GM18951 (cell line): ENCODE measurements at regions not wholly inside any gene's neighbourhood (a gene's known extent, or its start where the extent isn't known, plus 50 kb on each side); places are given as distances from the start of the nearest gene placed in this dataset.

ENCODE experiments used
- POLR2A ChIP-seq: IDR thresholded peaks from 4 replicates; pipeline ENCODE4 v1.6.1; 2011; ENCODE audit warnings: mild to moderate bottlenecking; ENCODE audit not compliant: insufficient read length, insufficient read depth; ENCODE audit errors: extremely low read depth
- in situ Hi-C: fragments of 300-500 bp; cut with MboI; formaldehyde crosslinking; loops from one replicate; pipeline ENCODE4 v1.12.0; 2022; ENCODE audit warnings: low sequenced_read_pairs, mixed read lengths, inconsistent platforms; ENCODE audit not compliant: unreplicated experiment

DNA sequence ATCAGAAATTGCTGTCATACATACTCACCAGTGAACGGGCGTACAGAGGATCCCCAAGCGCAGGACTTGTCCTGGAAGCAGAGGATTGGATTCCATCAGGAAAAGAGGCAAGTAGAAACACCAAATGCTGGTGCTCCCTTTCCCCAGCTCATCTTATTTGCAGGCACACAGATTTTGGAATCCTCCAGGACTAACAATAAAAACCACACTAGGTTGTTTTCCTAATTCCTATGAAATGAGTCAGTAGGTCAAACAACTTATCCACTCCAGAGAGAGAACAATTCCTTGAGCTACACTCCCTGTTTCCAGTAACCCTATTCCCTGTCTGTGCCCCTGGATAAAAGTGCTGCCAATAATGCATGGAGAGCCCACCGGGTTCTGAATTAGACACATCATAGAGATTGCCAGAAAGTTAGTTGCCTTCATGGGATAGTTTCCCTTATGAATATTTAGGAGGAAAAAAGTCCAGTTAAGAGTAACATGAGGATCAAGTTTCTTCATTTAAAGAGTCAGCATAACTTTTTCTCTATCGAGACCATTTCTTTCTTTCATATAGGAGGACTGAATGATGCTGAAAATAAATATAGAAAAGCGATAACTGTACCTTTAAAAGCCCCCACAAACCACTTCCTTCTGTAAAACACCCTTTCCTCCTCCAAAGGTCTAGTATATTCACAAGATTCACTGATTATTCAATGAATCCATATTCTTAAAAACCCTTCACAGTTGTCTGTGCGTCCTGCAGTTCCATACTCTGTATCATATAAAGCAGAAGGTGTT lies 178.3 kb upstream of the KLF14 start:
- in situ Hi-C loops, result no loop called here
- no peak for TF ChIP-seq POLR2A

DNA sequence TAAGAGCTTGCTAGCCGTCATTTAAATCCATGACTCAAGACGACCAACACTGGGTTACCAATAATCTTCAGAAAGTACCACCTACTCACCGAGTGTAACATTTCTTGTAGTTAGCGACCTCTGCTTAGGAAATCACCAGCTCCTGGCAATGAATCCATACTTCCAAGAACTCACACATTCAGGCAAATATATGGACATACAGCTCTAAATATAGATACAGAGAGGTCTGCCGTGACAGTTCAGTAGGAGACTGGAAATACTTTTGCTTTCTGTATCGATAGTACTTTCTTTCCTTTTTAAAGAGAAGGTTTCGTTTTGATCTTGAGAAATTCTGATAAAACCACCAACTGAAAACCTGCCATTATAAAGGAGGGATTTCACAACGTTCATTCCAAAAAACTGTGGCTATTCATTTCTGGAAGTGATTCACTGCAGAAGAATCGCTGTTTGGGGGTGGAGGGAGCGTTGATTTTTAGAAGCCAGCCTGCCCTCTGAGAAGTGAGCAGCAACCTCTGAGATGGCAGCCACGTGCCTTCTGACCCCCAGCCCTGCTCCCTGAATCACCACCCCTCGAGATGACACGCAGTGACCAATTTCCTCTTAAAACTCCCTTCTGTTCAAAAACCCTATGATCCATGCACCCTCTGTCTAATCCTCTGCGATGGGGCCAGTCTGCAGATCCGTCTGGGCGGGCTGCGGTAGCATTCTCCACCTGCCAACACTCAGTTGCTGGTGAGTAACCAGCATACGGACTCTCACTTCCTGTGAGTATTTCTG lies 179.0 kb upstream of the KLF14 start:
- in situ Hi-C loops, result no loop called here
- TF ChIP-seq POLR2A, result no peak

DNA sequence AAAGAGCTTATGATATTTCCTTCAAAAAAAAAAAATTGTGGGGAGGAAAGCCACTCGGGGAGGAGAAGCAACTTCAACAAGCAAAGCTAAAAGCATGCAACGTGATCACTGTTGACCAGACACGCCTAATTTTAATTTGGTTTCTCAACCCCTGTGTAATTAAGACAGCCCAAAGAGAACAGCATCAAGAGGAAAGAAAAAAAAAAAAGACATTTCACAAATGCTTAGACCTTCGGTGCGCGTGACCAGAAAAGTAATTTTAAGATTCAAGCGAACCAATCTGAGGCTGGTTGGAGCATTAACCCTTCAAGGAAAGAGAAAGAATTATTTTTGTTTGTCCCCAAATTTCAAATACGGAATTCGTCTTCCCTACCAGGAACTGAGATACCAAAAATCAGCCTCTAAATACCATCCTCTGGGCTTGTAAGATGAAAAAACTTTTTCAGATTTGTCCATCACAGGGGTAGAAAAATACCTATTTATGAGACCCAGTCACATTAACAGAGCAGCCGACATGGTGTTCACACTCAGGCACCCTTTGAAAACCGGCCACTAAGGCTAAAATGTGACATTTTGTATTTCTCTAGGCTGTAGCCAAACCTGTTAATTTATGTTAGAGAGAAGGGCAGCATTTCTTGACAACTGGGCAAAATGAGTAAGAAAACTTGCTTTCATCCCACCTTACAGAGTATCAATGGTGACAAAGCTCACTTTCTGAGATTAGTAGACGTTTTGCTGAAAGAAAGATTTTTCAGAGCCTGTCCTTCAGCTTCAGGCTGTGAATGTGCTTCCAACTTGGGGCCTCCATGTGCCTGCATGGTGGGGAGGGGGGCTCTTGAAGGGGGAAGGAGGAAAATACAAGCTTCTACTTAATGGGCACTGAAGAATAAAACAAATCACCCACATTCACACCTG lies 179.9 kb upstream of the KLF14 start:
- in situ Hi-C loops, result no loop called here
- TF ChIP-seq POLR2A, result no peak

DNA sequence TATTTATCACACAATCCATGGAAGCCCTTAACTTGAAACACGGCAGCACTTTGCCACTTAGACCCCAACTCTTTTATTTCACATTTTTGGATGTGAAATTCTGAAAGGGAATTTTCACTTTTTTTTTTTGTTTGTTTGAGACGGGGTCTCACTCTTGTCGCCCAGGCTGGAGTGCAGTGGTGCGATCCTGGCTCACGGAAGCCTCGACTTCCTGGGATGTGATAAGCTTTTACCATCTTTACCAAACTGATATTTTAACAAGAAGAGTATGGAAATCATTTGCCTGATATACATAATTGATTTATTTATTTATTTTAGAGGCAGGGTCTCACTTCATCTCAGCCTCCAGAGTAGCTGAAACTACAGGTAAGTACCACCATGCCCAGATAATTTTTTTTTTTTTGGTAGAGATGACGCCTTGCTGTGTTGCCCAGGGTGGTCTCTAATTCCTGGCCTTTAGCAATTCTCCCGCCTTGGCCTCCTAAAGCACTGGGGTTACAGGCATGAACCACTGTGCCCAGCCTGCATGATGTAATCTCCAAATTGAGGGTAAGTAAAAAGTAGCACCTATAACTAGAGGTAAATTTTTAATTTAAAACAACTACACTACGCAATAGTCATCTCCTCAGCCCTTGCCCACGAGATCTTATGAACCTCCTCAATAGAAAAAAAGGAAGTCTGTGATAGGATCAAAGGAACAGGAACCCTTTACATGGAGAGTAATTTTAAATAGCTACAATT lies 180.7 kb upstream of the KLF14 start:
- in situ Hi-C loops, result no loop called here
- no peak for TF ChIP-seq POLR2A

DNA sequence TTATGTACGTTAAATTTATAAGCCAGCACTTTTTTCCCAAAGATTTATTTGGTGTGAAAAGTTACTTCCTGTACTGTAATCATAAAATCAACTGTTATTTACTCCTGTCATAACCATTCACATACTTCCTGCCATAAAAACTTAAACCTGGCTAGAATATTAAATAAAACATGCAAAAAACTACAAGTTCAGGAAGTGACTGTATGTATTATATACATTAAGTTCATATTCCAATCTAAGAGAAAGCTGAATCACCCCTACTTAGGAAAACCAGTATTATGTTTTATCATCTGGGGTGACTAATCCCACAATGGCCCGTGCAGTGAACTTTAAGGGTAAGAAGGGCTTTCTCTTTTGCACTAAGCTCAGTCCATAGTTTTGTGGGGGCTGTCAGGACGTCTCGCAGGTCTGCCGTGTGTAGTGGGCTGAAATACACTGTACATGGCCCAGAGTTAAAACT lies 183.7 kb upstream of the KLF14 start:
- in situ Hi-C loops, result no loop called here
- TF ChIP-seq POLR2A, result no peak

DNA sequence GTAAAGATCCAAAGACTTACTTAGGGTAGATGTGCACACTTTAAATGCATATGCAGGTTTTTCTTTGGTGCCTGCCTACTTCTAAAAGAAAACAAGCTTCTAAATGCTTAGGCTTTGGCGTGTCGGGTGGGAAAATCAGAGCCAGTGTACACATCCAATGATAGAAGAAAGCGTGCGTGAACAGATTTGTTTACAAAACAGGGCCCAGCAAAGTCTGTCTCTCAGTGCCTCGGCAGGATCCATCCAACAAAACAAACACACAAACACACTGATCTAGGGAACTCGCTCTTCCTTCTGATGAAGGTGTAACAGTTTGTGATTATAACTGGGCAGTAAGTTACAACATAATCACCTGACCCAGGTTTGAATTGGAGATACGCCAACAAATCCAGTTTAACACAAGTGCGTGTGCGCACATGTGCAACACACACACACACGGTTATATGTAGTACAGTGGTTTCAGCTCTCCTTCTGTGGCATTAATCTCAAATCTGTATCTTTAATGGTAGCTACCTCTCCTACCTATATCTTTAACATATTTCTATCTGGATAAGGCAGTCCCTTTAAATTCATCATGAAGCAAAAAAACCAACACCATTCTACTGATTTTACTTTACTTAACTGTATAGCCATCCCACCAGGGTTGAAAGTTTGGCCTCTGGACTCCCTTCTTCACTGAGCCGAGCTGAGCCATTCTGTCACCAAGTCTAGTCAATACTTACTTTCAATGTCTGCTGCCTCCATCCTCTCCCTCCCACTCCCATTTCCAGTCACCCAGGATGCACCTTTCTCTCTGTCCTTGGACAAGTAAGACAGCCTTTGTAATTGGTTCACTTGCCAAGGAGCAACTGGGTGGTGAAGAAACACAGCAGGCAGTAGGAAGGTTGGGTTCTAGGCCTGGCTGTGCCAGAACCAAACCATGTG lies 184.4 kb upstream of the KLF14 start:
- in situ Hi-C loops, result no loop called here
- TF ChIP-seq POLR2A, result peak; percentile 27

DNA sequence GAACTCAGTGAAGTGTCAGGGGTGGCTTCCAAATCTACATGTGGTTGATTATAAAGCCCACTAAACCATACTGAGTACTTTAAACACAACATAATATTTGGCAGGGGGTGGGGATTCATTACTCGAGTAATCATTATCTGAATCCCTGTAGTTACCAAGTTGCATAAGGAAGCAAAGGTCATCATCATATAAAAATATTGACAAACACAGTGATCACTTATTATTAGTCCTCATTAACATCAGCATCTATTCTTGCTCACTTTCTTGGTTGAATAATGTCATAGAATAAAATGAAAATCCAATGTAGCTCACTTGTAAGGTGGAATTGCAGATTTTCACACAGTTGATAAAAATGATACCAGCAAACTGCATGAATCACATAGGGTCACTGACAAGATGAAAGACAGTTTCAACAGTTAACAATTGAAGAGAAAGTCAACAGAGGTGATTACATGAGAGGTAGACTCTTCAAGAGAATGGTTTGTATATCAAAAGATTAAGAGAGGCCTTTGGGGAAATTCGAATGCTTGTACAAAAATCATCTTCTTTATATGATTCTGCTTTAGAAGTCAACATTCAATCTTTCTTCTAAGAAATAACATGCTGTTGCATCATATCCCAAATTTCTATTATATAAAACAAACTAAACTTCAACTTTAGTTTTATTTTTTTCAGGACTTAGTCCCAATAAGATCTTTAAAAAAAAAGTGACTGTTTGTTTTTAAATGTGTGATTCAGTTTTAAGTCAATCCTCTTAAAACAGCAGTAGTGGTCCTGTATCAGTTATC lies 185.5 kb upstream of the KLF14 start:
- no peak for TF ChIP-seq POLR2A
- in situ Hi-C loops, result no loop called here

DNA sequence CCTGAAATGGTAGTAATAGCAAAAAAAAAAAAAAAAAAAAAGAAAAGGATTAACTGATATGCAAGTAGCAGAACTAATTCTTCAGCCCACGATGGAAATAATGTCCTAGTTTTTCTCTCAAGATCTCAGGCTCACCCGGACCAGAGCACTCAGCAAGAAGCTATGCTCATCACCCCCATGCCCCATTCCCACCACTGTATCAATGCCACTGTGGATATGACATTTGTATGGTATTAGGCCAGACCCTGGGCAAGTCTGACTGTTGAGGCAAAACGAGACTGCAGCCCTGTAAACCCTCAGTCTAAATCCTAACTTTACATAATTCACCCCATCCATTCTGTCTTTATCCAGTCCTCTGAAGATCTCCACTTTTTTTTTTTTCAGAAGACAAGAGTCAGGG lies 186.1 kb upstream of the KLF14 start:
- TF ChIP-seq POLR2A, result no peak
- in situ Hi-C loops, result no loop called here

DNA sequence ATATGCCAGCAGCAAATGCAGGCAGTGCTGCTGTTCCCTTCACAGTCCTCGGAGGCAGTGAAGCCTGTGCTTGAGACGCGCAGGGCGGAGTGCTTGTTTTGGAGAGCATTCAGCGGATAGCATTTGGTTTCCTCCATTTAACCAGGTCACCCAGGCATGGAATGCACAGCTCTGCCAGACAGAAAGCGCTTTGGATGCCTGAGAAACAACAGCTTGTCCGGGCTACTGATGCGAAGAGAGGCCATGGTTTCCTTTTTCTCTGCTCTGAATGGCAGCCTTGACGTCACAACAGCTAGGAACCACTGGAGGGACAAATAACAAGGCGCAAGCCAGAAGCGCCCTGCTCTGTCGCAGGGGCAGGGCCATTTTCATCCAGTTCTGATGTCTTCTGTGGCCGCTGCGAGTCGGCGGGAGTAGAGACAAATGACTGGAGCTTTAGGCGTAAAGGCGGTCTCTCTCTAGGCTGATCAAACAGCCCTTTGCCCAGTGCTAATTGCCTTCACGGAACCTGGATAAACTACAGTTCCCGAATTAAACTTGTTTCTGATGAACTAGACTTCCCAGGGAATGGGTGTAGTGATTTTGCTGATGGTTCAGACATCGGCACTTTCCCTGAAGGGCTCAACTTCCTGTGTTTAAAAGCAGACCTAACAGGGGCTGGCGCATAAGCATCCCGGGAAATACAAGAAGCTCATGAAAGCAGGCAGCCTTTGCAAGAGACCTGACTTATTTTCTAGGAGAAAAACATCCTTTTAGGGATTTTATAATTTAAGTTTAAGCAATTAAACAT lies 187.6 kb upstream of the KLF14 start:
- TF ChIP-seq POLR2A, result no peak
- in situ Hi-C loops, result no loop called here

DNA sequence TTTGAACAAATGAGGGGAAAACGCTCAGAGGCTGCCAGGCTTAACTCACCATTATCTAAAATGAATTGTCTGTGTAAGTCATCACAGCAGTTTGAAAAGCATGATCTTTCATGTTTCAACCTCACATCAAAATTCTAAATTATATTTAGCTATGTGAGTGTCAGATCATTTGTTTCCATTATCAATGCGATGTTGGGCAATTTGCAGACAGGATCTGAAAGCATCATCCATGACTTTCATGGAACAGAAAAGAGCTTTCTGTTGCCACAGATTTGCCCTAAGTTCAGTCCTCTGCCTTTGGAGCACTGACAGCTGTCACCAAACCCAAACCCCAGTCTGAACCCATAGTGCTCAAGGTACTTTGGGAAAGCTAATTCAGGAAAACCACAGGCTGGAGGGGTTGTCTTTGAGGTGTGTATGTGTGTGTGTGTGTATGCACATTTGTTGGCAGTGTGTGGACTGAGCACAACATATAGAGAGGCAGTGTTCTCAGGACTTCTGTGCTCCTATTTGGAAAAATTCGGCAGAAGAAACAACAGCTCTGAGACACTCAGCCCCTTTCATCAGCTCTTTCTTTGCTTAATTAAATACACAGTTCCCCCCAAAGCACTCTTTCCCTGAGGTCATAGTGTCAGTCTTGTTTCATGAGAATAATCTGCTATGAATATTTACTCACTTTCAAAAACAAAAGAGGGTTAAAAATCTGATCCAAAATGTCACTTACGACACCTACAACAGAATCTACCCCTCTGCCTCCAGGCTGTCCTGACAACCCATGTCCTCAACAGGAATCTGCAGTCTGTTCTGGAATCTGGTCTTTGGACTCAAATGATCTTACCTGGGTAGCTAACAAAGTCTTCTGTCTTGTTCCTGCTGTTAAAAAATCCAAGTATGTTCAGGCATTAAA lies 188.5 kb upstream of the KLF14 start:
- TF ChIP-seq POLR2A, result no peak
- in situ Hi-C loops, result no loop called here
